WTC11 (cell line): ENCODE measurements at regions not wholly inside any gene's neighbourhood (a gene's known extent, or its start where the extent isn't known, plus 50 kb on each side); places are given as distances from the start of the nearest gene placed in this dataset.

Experiments used
- ATAC-seq: fragments of 200-7000 bp; cut with Tn5 transposase; 2 replicates; pipeline ENCODE4 v1.10.0; 2021; ENCODE audit warnings: mild to moderate bottlenecking, moderate library complexity
- CTCF ChIA-PET: fragments of 300-600 bp; sonication (Branson Sonifier 250); formaldehyde crosslinking; loops from one replicate; lab custom pipeline; 2021; ENCODE audit warnings: antibody characterized with exemption; lab: Charles Lee
- POLR2A ChIA-PET: fragments of 350-600 bp; sonication (Branson Sonifier 250); formaldehyde crosslinking; loops from one replicate; lab custom pipeline; 2021; ENCODE audit warnings: antibody characterized with exemption; lab: Charles Lee
- DNase-seq: peaks from one replicate; pipeline ENCODE4 v3.0.0; 2021; ENCODE audit warnings: low spot score
- H3K27ac Mint-ChIP-seq: 2 replicates; pipeline ENCODE4 v1.8.0; 2021; ENCODE audit warnings: mixed read lengths
- H3K27me3 Mint-ChIP-seq: 2 replicates; pipeline ENCODE4 v1.8.0; 2021; ENCODE audit warnings: low read depth, mild to moderate bottlenecking, moderate library complexity, mixed read lengths
- H3K36me3 Mint-ChIP-seq: 2 replicates; pipeline ENCODE4 v1.8.0; 2021; ENCODE audit warnings: mixed read lengths
- H3K4me1 Mint-ChIP-seq: 2 replicates; pipeline ENCODE4 v1.8.0; 2022; ENCODE audit warnings: mixed read lengths
- H3K4me3 Mint-ChIP-seq: 2 replicates; pipeline ENCODE4 v1.8.0; 2021; ENCODE audit warnings: mild to moderate bottlenecking, moderate library complexity, mixed read lengths
- H3K9me3 Mint-ChIP-seq: 2 replicates; pipeline ENCODE4 v1.8.0; 2021; ENCODE audit warnings: mixed read lengths
- AFF4 ChIP-seq: sonication (generic); formaldehyde crosslinking; IDR thresholded peaks from 2 replicates; pipeline ENCODE4 v1.8.1; 2023; ENCODE audit warnings: mild to moderate bottlenecking, missing genetic modification reagents, borderline replicate concordance
- E2F4 ChIP-seq: sonication (generic); formaldehyde crosslinking; IDR thresholded peaks from 2 replicates; pipeline ENCODE4 v1.8.1; 2022; ENCODE audit warnings: low read depth, mild to moderate bottlenecking, moderate library complexity, missing genetic modification reagents, borderline replicate concordance
- ERG ChIP-seq: fragments of 250-450 bp; sonication (Bioruptor Pico); IDR thresholded peaks from 2 replicates; pipeline ENCODE4 v1.8.0; 2021; ENCODE audit warnings: mild to moderate bottlenecking
- ESRRA ChIP-seq: sonication (generic); formaldehyde crosslinking; IDR thresholded peaks from 2 replicates; pipeline ENCODE4 v1.8.1; 2022; ENCODE audit warnings: mild to moderate bottlenecking, missing genetic modification reagents, borderline replicate concordance
- FOXP1 ChIP-seq: sonication (generic); formaldehyde crosslinking; IDR thresholded peaks from 2 replicates; pipeline ENCODE4 v1.8.0; 2022; ENCODE audit warnings: missing genetic modification reagents, mild to moderate bottlenecking, moderate library complexity, borderline replicate concordance
- IRF1 ChIP-seq: sonication (generic); formaldehyde crosslinking; IDR thresholded peaks from 2 replicates; pipeline ENCODE4 v1.8.0; 2023; ENCODE audit warnings: missing genetic modification reagents
- NFYB ChIP-seq: sonication (generic); formaldehyde crosslinking; conservative IDR thresholded peaks from 2 replicates; pipeline ENCODE4 v1.8.0; 2022; ENCODE audit warnings: low read depth, missing genetic modification reagents
- OVOL2 ChIP-seq: fragments of 250-450 bp; sonication (Bioruptor Pico); IDR thresholded peaks from 2 replicates; pipeline ENCODE4 v1.9.0; 2021; ENCODE audit warnings: mild to moderate bottlenecking, borderline replicate concordance
- PREB ChIP-seq: sonication (generic); formaldehyde crosslinking; IDR thresholded peaks from 2 replicates; pipeline ENCODE4 v1.8.1; 2022; ENCODE audit warnings: mild to moderate bottlenecking, missing genetic modification reagents, moderate library complexity, borderline replicate concordance
- RORB ChIP-seq: fragments of 250-450 bp; sonication (Bioruptor Pico); IDR thresholded peaks from 2 replicates; pipeline ENCODE4 v1.9.0; 2021; ENCODE audit warnings: mild to moderate bottlenecking
- TCF7 ChIP-seq: sonication (generic); formaldehyde crosslinking; IDR thresholded peaks from 2 replicates; pipeline ENCODE4 v1.8.0; 2022; ENCODE audit warnings: mild to moderate bottlenecking, low read depth, missing genetic modification reagents, moderate library complexity
- USF1 ChIP-seq: sonication (generic); formaldehyde crosslinking; IDR thresholded peaks from 2 replicates; pipeline ENCODE4 v1.8.0; 2022; ENCODE audit warnings: mild to moderate bottlenecking, missing genetic modification reagents
- USF2 ChIP-seq: sonication (generic); formaldehyde crosslinking; IDR thresholded peaks from 2 replicates; pipeline ENCODE4 v1.8.1; 2023; ENCODE audit warnings: mild to moderate bottlenecking, missing genetic modification reagents, moderate library complexity
- ZMAT4 ChIP-seq: fragments of 250-450 bp; sonication (Bioruptor Pico); IDR thresholded peaks from 2 replicates; pipeline ENCODE4 v1.9.0; 2021; ENCODE audit warnings: mild to moderate bottlenecking
- ZNF416 ChIP-seq: fragments of 250-450 bp; sonication (Bioruptor Pico); IDR thresholded peaks from 2 replicates; pipeline ENCODE4 v1.9.0; 2021; ENCODE audit warnings: mild to moderate bottlenecking, inconsistent platforms
- ZNF425 ChIP-seq: fragments of 250-450 bp; sonication (Bioruptor Pico); conservative IDR thresholded peaks from 2 replicates; pipeline ENCODE4 v1.9.0; 2021; ENCODE audit warnings: mild to moderate bottlenecking

- no peak for TF ChIP-seq USF1 (CRISPR knock-in tag)
- TF ChIP-seq, all 79 proteins: peak for 0
Observed at GRCh38 chr1:57854436-57854835, 430.6 kb upstream of the DAB1 start (continued).

GRCh38 chr1:57850176-57850940 lies 426.5 kb upstream of the DAB1 start:
- Mint-ChIP-seq H3K4me1 (peaks cover 9% of the 10 kb centered on the region), H3K4me3 (no peak overlapping the region), H3K27ac (no peak overlapping the region), H3K9me3 (no peaks in the 10 kb centered on the region), H3K36me3 (no peaks in the 10 kb centered on the region), H3K27me3 (no peaks in the 10 kb centered on the region; the same call in 1 of the 2 replicates)
- CTCF ChIA-PET, result no interaction called here
- POLR2A ChIA-PET, result no interaction called here
- DNase-seq, result no peak
- ATAC-seq, result no peak; the same call in 1 of the 2 replicates
- no peak for TF ChIP-seq OVOL2
- TF ChIP-seq ZNF416 (CRISPR knock-in tag), result no peak
- TF ChIP-seq PREB (CRISPR knock-in tag), result no peak
- TF ChIP-seq TCF7 (CRISPR knock-in tag), result no peak
- TF ChIP-seq ZNF425, result no peak
- no peak for TF ChIP-seq RORB (CRISPR knock-in tag)
- TF ChIP-seq AFF4 (CRISPR knock-in tag), result no peak
- no peak for TF ChIP-seq ESRRA
- TF ChIP-seq IRF1 (CRISPR knock-in tag), result no peak
- TF ChIP-seq NFYB (CRISPR knock-in tag), result no peak
- no peak for TF ChIP-seq ERG (CRISPR knock-in tag)

GRCh38 chr1:57848406-57848805 lies 424.5 kb upstream of the DAB1 start:
- Mint-ChIP-seq H3K4me1 (peaks cover 9% of the 10 kb centered on the region), H3K27me3 (no peaks in the 10 kb centered on the region; the same call in 1 of the 2 replicates), H3K9me3 (no peaks in the 10 kb centered on the region), H3K4me3 (no peak overlapping the region), H3K36me3 (no peaks in the 10 kb centered on the region), H3K27ac (no peak overlapping the region)
- ChIA-PET POLR2A (no interaction called here), CTCF (no interaction called here)
- DNase-seq (no peak), ATAC-seq (no peak)
- no peak for TF ChIP-seq E2F4 (CRISPR knock-in tag)
- no peak for TF ChIP-seq USF2 (CRISPR knock-in tag)
- TF ChIP-seq ZMAT4 (CRISPR knock-in tag), result no peak
- TF ChIP-seq FOXP1, result no peak
- TF ChIP-seq USF1 (CRISPR knock-in tag), result no peak
